Gastrocnemius medialis (tissue), 4 donors: ENCODE measurements at regions not wholly inside any gene's neighbourhood (a gene's known extent, or its start where the extent isn't known, plus 50 kb on each side); places are given as distances from the start of the nearest gene placed in this dataset.

ENCODE experiments used
- ATAC-seq, 2 donors: fragments of 150-250 bp; one replicate each; pipeline ENCODE4 v1.9.1; 2016
- DNase-seq, 2 donors: peaks; one replicate each; pipeline ENCODE4 v3.0.0-alpha.2; 2019
- H3K27ac ChIP-seq, 4 donors: fragments of 200-600 bp; sonication (generic); 1 replicate in 1 of 4; 2 replicates in 3 of 4; pipeline ENCODE4 v1.5.1; 2016 to 2018; ENCODE audit warnings: mild to moderate bottlenecking in 2 of 4, moderate library complexity in 1 of 4
- H3K27me3 ChIP-seq, 3 donors: fragments of 200-600 bp; sonication (generic) in 2 of 3; 1 replicate in 1 of 3; 2 replicates in 2 of 3; pipeline versions ENCODE4 v1.5.1 to v1.6.0; 2016 to 2019; ENCODE audit warnings: mild to moderate bottlenecking in 1 of 3, moderate library complexity in 1 of 3
- H3K36me3 ChIP-seq, 2 donors: fragments of 200-600 bp; sonication (generic) in 1 of 2; one replicate each; pipeline ENCODE4 v1.5.1; 2017 to 2018
- H3K4me1 ChIP-seq, 2 donors: fragments of 200-600 bp; sonication (generic) in 1 of 2; one replicate each; pipeline ENCODE4 v1.5.1; 2016 to 2017; ENCODE audit warnings: mild to moderate bottlenecking in 2 of 2
- H3K4me3 ChIP-seq, 4 donors: fragments of 200-600 bp; sonication (generic) in 3 of 4; 1 replicate in 1 of 4; 2 replicates in 3 of 4; pipeline ENCODE4 v1.5.1; 2016 to 2019; ENCODE audit warnings: mild to moderate bottlenecking in 2 of 4
- H3K9me3 ChIP-seq, 3 donors: fragments of 200-600 bp; sonication (generic) in 2 of 3; 1 replicate in 1 of 3; 2 replicates in 2 of 3; pipeline ENCODE4 v1.5.1; 2016 to 2019
- POLR2A ChIP-seq, 2 donors: fragments of 450-650 bp; IDR thresholded peaks; one replicate each; pipeline ENCODE4 v1.6.1; 2017; ENCODE audit warnings: antibody characterized with exemption in 2 of 2, mild to moderate bottlenecking in 2 of 2, moderate library complexity in 2 of 2
- in situ Hi-C, 4 donors: fragments of 200-750 bp; cut with MboI; loops; one replicate each; pipeline versions ENCODE4 v1.15.0 to v1.8.0; 2017; ENCODE audit warnings: low sequenced_read_pairs in 4 of 4
- intact Hi-C: fragments of 100-400 bp; cut with DNase I; formaldehyde crosslinking; loops from one replicate; pipeline ENCODE4 v1.15.1; 2023; ENCODE audit warnings: low total_unique reads
- TF ChIP-seq, protein P1 (sequence below), 5 experiments: fragments of 450-650 bp in 3 of 5; fragments of 200-600 bp in 2 of 5; sonication (generic) in 2 of 5; IDR thresholded peaks in 4 of 5; conservative IDR thresholded peaks in 1 of 5; 1 replicate in 4 of 5; 2 replicates in 1 of 5; pipeline ENCODE4 v1.5.1; 2016 to 2019; ENCODE audit warnings: antibody characterized with exemption in 5 of 5, mild to moderate bottlenecking in 3 of 5, moderate library complexity in 3 of 5

DNA sequence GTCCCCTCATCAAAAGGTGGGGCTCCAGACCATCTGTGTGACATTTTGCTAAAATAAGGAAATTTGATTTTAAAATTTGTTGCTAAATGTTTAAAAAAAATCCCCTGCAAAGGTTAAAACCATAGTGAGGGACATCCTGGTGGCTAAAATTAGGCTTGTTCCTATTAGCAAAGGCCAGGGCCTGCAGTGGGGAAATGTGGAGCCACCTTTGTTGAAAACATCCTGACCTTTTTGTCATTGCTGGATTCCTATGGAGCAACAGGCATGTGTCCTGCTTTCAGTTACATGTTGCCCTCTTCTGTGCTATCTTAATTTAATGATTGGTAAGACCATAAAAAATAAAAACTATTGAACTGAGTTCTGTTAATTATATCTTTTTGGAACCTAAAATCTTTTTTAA lies 524.3 kb downstream of the KCTD12 start:
- H3K9me3 ChIP-seq = no peaks in the 10 kb centered on the region
- ATAC-seq (no peak), DNase-seq (no peak)
- no peaks in the 10 kb centered on the region for H3K4me1 ChIP-seq
- no peak overlapping the region for H3K4me3 ChIP-seq
- TF ChIP-seq POLR2A (IDR thresholded peaks at IDR 0.05) = no peak
- TF ChIP-seq, protein P1, sequence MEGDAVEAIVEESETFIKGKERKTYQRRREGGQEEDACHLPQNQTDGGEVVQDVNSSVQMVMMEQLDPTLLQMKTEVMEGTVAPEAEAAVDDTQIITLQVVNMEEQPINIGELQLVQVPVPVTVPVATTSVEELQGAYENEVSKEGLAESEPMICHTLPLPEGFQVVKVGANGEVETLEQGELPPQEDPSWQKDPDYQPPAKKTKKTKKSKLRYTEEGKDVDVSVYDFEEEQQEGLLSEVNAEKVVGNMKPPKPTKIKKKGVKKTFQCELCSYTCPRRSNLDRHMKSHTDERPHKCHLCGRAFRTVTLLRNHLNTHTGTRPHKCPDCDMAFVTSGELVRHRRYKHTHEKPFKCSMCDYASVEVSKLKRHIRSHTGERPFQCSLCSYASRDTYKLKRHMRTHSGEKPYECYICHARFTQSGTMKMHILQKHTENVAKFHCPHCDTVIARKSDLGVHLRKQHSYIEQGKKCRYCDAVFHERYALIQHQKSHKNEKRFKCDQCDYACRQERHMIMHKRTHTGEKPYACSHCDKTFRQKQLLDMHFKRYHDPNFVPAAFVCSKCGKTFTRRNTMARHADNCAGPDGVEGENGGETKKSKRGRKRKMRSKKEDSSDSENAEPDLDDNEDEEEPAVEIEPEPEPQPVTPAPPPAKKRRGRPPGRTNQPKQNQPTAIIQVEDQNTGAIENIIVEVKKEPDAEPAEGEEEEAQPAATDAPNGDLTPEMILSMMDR (IDR thresholded peaks at IDR 0.05 in 4 of 5, conservative IDR thresholded peaks at IDR 0.05 in 1 of 5) = no peak
- intact Hi-C loops (no loop called here), in situ Hi-C loops (no loop called here)
- H3K27me3 ChIP-seq = no peaks in the 10 kb centered on the region
- no peak overlapping the region for H3K27ac ChIP-seq
- no peaks in the 10 kb centered on the region for H3K36me3 ChIP-seq

DNA sequence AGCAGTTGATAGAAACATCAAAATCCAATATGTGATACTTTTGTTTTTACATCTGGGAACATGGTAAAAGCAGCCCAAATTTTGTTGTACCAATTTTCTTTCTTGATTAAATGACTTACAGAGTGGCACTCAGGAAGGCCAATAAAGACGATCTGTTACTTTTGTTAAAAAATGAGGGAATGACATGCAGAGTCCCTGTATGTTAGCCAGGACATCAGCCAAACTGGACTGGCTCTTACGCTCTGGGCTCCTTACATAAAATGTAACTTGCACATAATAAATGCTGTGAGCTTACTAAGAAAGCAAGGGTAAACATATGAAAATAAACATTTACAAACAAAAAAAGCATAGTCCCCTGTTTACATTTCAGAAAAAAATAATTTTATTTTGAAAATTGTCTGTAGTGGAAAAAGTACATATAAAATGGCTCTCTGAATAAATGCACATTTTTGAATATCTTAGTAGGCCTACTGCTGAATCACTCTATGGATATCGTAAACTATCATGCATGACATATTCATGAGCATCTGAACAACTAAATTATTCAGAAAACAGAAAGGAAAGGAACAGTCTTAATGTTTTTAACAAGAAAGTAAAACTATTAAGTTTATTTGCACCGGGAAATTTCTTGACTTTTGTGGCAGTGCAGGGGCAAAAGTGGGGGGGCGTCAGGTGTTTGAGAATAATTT lies 534.5 kb downstream of the KCTD12 start:
- no peaks in the 10 kb centered on the region for H3K27me3 ChIP-seq
- no peak for TF ChIP-seq POLR2A (IDR thresholded peaks at IDR 0.05)
- TF ChIP-seq, protein P1 (IDR thresholded peaks at IDR 0.05 in 4 of 5, conservative IDR thresholded peaks at IDR 0.05 in 1 of 5) = no peak
- H3K4me3 ChIP-seq = no peak overlapping the region
- intact Hi-C loops (no loop called here), in situ Hi-C loops (no loop called here)
- ATAC-seq (no peak), DNase-seq (no peak)
- H3K4me1 ChIP-seq = no peaks in the 10 kb centered on the region
- no peaks in the 10 kb centered on the region for H3K36me3 ChIP-seq
- H3K9me3 ChIP-seq = no peaks in the 10 kb centered on the region
- no peak overlapping the region for H3K27ac ChIP-seq

GRCh38 chr13:76350399-76350798 lies 535.8 kb downstream of the KCTD12 start:
- DNase-seq (no peak), ATAC-seq (no peak)
- no peaks in the 10 kb centered on the region for H3K27me3 ChIP-seq
- intact Hi-C loops = no loop called here
- no peaks in the 10 kb centered on the region for H3K9me3 ChIP-seq
- no peaks in the 10 kb centered on the region for H3K36me3 ChIP-seq
- H3K4me1 ChIP-seq = no peaks in the 10 kb centered on the region
- H3K27ac ChIP-seq = no peak overlapping the region
- no peak for TF ChIP-seq POLR2A (IDR thresholded peaks at IDR 0.05)
- TF ChIP-seq, protein P1 (IDR thresholded peaks at IDR 0.05 in 4 of 5, conservative IDR thresholded peaks at IDR 0.05 in 1 of 5) = no peak
- in situ Hi-C loops = no loop called here
- H3K4me3 ChIP-seq = no peak overlapping the region

- no peak for ATAC-seq
- no peak overlapping the region for H3K27ac ChIP-seq
- H3K27me3 ChIP-seq = no peaks in the 10 kb centered on the region
- no peak overlapping the region for H3K4me3 ChIP-seq
- no peaks in the 10 kb centered on the region for H3K36me3 ChIP-seq
- DNase-seq = no peak
- no peaks in the 10 kb centered on the region for H3K4me1 ChIP-seq
- intact Hi-C loops = no loop called here
- no peaks in the 10 kb centered on the region for H3K9me3 ChIP-seq
- TF ChIP-seq POLR2A (IDR thresholded peaks at IDR 0.05) = no peak
- TF ChIP-seq, protein P1 (IDR thresholded peaks at IDR 0.05 in 4 of 5, conservative IDR thresholded peaks at IDR 0.05 in 1 of 5) = no peak
- in situ Hi-C loops = no loop called here
Measured at GRCh38 chr13:76349700-76350099, 536.5 kb downstream of the KCTD12 start.

DNA sequence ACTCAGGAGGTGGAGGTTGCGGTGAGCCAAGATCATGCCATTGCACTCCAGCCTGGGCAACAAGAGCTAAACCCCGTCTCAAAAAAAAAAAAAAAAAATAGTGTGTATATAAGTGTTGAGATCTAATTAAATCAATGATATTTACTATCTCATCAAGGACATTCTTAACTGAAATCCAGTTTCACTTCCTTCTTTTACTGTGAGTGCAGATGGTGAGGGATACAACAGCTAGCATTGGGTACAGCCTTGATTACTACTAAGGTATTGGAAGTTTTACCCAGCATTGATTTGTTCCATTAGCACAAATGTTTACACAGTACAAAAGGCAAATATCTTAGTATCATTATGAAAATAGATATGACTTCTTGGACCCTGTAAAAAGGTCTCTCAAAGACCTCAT lies 546.6 kb downstream of the KCTD12 start:
- Histone ChIP-seq H3K4me1 (no peaks in the 10 kb centered on the region), H3K27ac (no peak overlapping the region), H3K27me3 (no peaks in the 10 kb centered on the region), H3K4me3 (no peak overlapping the region), H3K36me3 (no peaks in the 10 kb centered on the region), H3K9me3 (no peaks in the 10 kb centered on the region)
- intact Hi-C loops (no loop called here), in situ Hi-C loops (no loop called here)
- TF ChIP-seq, protein P1 (IDR thresholded peaks at IDR 0.05 in 4 of 5, conservative IDR thresholded peaks at IDR 0.05 in 1 of 5) = no peak
- TF ChIP-seq POLR2A (IDR thresholded peaks at IDR 0.05) = no peak
- ATAC-seq (no peak), DNase-seq (no peak)
